CD14-positive monocyte (primary cell): ENCODE measurements at regions not wholly inside any gene's neighbourhood (a gene's known extent, or its start where the extent isn't known, plus 50 kb on each side); places are given as distances from the start of the nearest gene placed in this dataset.

Experiments used
- DNase-seq, 3 donors: peaks; one replicate each; pipeline ENCODE4 v3.0.0-alpha.2; 2011 to 2022
- H2AFZ ChIP-seq: 2 replicates; pipeline ENCODE4 v1.6.0; 2012; ENCODE audit warnings: mild to moderate bottlenecking, low read depth, low read length, inconsistent platforms; ENCODE audit not compliant: insufficient read depth, poor library complexity, severe bottlenecking
- H3K27ac ChIP-seq, 2 donors: 1 replicate in 1 of 2; 2 replicates in 1 of 2; pipeline ENCODE4 v1.5.1; 2012 to 2013; ENCODE audit warnings: low read length in 2 of 2, control low read depth in 1 of 2, inconsistent platforms in 1 of 2, low read depth in 1 of 2, mild to moderate bottlenecking in 1 of 2
- H3K27me3 ChIP-seq, 2 donors: one replicate each; pipeline versions ENCODE4 v1.6.0 to v1.6.1; 2011 to 2013; ENCODE audit warnings: low read length in 2 of 2; ENCODE audit not compliant: control insufficient read depth in 2 of 2, insufficient read depth in 2 of 2
- H3K36me3 ChIP-seq, 2 donors: replicated peaks in 1 of 2; 1 replicate in 1 of 2; 2 replicates in 1 of 2; pipeline versions ENCODE4 v1.5.1 to v1.6.1; 2012 to 2013; ENCODE audit warnings: low read length in 2 of 2, control low read depth in 1 of 2, inconsistent platforms in 1 of 2, mild to moderate bottlenecking in 1 of 2; ENCODE audit not compliant: insufficient read depth in 2 of 2, control insufficient read depth in 1 of 2
- H3K4me1 ChIP-seq, 2 donors: 1 replicate in 1 of 2; 2 replicates in 1 of 2; pipeline versions ENCODE4 v1.5.1 to v1.6.1; 2012 to 2013; ENCODE audit warnings: low read length in 2 of 2, control low read depth in 1 of 2, inconsistent platforms in 1 of 2, mild to moderate bottlenecking in 1 of 2, moderate library complexity in 1 of 2; ENCODE audit not compliant: insufficient read depth in 2 of 2, control insufficient read depth in 1 of 2
- H3K4me2 ChIP-seq: replicated peaks from 2 replicates; pipeline ENCODE3; 2012; ENCODE audit warnings: low read length, moderate library complexity, mild to moderate bottlenecking; ENCODE audit not compliant: poor library complexity, severe bottlenecking; ENCODE audit errors: extremely low read depth
- H3K4me3 ChIP-seq, 3 experiments: fragments of 200-600 bp in 1 of 3; sonication (generic) in 1 of 3; replicated peaks in 1 of 3; 1 replicate in 2 of 3; 2 replicates in 1 of 3; pipeline ENCODE4 v1.5.1; 2011 to 2013; ENCODE audit warnings: low read length in 3 of 3, mild to moderate bottlenecking in 3 of 3, control low read depth in 2 of 3, low read depth in 2 of 3, inconsistent platforms in 1 of 3, moderate library complexity in 1 of 3
- H3K79me2 ChIP-seq: 2 replicates; pipeline ENCODE4 v1.6.0; 2012; ENCODE audit warnings: mild to moderate bottlenecking, control low read depth, inconsistent platforms, low read length, moderate library complexity; ENCODE audit not compliant: insufficient read depth
- H3K9ac ChIP-seq: 2 replicates; pipeline ENCODE4 v1.6.0; 2017; ENCODE audit warnings: low read length, mild to moderate bottlenecking; ENCODE audit not compliant: insufficient read depth, poor library complexity, severe bottlenecking
- H3K9me3 ChIP-seq, 2 donors: replicated peaks in 1 of 2; 1 replicate in 1 of 2; 2 replicates in 1 of 2; pipeline versions ENCODE4 v1.5.1 to v1.6.1; 2012 to 2013; ENCODE audit warnings: low read length in 2 of 2, control low read depth in 1 of 2; ENCODE audit not compliant: control insufficient read depth in 1 of 2, insufficient read depth in 1 of 2
- H4K20me1 ChIP-seq: 2 replicates; pipeline ENCODE4 v1.6.0; 2012; ENCODE audit warnings: mild to moderate bottlenecking, low read length, control low read depth, moderate library complexity; ENCODE audit not compliant: insufficient read depth
- H3K27ac Mint-ChIP-seq, 7 donors: one replicate each; pipeline ENCODE4 v1.8.0; 2020; ENCODE audit warnings: mild to moderate bottlenecking in 7 of 7, mixed read lengths in 7 of 7, moderate library complexity in 6 of 7, inconsistent platforms in 2 of 7
- H3K27me3 Mint-ChIP-seq, 3 donors: one replicate each; pipeline ENCODE4 v1.8.0; 2021 to 2022; ENCODE audit warnings: low read depth in 3 of 3, mild to moderate bottlenecking in 3 of 3, mixed read lengths in 3 of 3, moderate library complexity in 3 of 3, inconsistent platforms in 1 of 3
- H3K36me3 Mint-ChIP-seq, 2 donors: one replicate each; pipeline ENCODE4 v1.8.0; 2020; ENCODE audit warnings: mixed read lengths in 2 of 2, inconsistent platforms in 1 of 2, mild to moderate bottlenecking in 1 of 2
- H3K4me1 Mint-ChIP-seq: one replicate; pipeline ENCODE4 v1.8.0; 2020; ENCODE audit warnings: mild to moderate bottlenecking, mixed read lengths
- H3K4me3 Mint-ChIP-seq, 2 donors: one replicate each; pipeline ENCODE4 v1.8.0; 2020; ENCODE audit warnings: mild to moderate bottlenecking in 2 of 2, mixed read lengths in 2 of 2, moderate library complexity in 1 of 2
- H3K9me3 Mint-ChIP-seq, 7 donors: one replicate each; pipeline ENCODE4 v1.8.0; 2020 to 2022; ENCODE audit warnings: mixed read lengths in 7 of 7, mild to moderate bottlenecking in 6 of 7, moderate library complexity in 6 of 7, inconsistent platforms in 2 of 7
- CTCF ChIP-seq: fragments of 200-600 bp; IDR thresholded peaks from one replicate; pipeline ENCODE4 v1.8.0; 2022; ENCODE audit warnings: antibody characterized with exemption, mild to moderate bottlenecking
- WGBS: methylation state at CpG from one replicate; pipeline ENCODE4 v1.1.5; 2013; ENCODE audit warnings: missing lambda C conversion rate; ENCODE audit not compliant: insufficient coverage; 5-methylcytosine and 5-hydroxymethylcytosine counted together
- intact Hi-C, 2 donors: fragments of 100-400 bp; cut with micrococcal nuclease; formaldehyde crosslinking; loops; one replicate each; pipeline versions ENCODE4 v1.15.0 to v1.15.1; 2023

- H2AFZ ChIP-seq, result no peak overlapping the region
- Mint-ChIP-seq H3K4me3 (no peak overlapping the region), H3K27ac (no peak overlapping the region), H3K4me1 (no peaks in the 10 kb centered on the region), H3K27me3 (no peaks in the 10 kb centered on the region), H3K36me3 (no peaks in the 10 kb centered on the region), H3K9me3 (peaks cover 0 to 4% (median 0%) of the 10 kb centered on the region in 7 donors)
- no peaks in the 10 kb centered on the region for H3K79me2 ChIP-seq
- H3K4me2 ChIP-seq, result no peak overlapping the region
- no peak for TF ChIP-seq CTCF
- H3K4me1 ChIP-seq, result no peaks in the 10 kb centered on the region
- WGBS, result 100% methylated on average over 4 of the region's 5 CpGs
- H3K27me3 ChIP-seq, result no peaks in the 10 kb centered on the region
- H4K20me1 ChIP-seq, result no peaks in the 10 kb centered on the region
- no peaks in the 10 kb centered on the region for H3K9me3 ChIP-seq
- H3K36me3 ChIP-seq, result no peaks in the 10 kb centered on the region
- no peak overlapping the region for H3K4me3 ChIP-seq
- no peak overlapping the region for H3K9ac ChIP-seq
- H3K27ac ChIP-seq, result no peak overlapping the region
- no peak for DNase-seq
- intact Hi-C loops, result no loop called here
Observed at GRCh38 chr4:117422297-117422696, 336.9 kb upstream of the TRAM1L1 start.

- Histone ChIP-seq H3K4me2 (no peak overlapping the region), H3K36me3 (no peaks in the 10 kb centered on the region), H4K20me1 (no peaks in the 10 kb centered on the region), H3K9ac (no peak overlapping the region), H3K4me3 (no peak overlapping the region), H3K27me3 (no peaks in the 10 kb centered on the region), H3K9me3 (peaks cover 0 to 11% of the 10 kb centered on the region in 2 donors), H3K4me1 (no peaks in the 10 kb centered on the region), H2AFZ (no peak overlapping the region), H3K79me2 (no peaks in the 10 kb centered on the region), H3K27ac (no peak overlapping the region)
- Mint-ChIP-seq H3K27ac (no peak overlapping the region), H3K4me1 (no peaks in the 10 kb centered on the region), H3K36me3 (no peaks in the 10 kb centered on the region), H3K27me3 (no peaks in the 10 kb centered on the region), H3K9me3 (peaks cover 0 to 9% (median 2%) of the 10 kb centered on the region in 7 donors), H3K4me3 (no peak overlapping the region)
- no peak for DNase-seq
- intact Hi-C loops, result no loop called here
- no peak for TF ChIP-seq CTCF
Observed at GRCh38 chr4:117425636-117426035, 340.3 kb upstream of the TRAM1L1 start.
